PFSK-1 (cell line): ENCODE measurements at regions not wholly inside any gene's neighbourhood (a gene's known extent, or its start where the extent isn't known, plus 50 kb on each side); places are given as distances from the start of the nearest gene placed in this dataset.

ENCODE experiments used
- FOXP2 ChIP-seq: optimal IDR thresholded peaks from 2 replicates; pipeline ENCODE3; 2011; ENCODE audit warnings: borderline replicate concordance, control low read depth, inconsistent platforms; ENCODE audit not compliant: insufficient read depth; ENCODE audit errors: extremely low read length, extremely low read depth
- POLR2AphosphoS5 ChIP-seq: IDR thresholded peaks from 2 replicates; pipeline ENCODE4 v1.6.1; 2012; ENCODE audit warnings: low read depth, mild to moderate bottlenecking, control low read depth, low read length, moderate library complexity
- SIN3A ChIP-seq: IDR thresholded peaks from 2 replicates; pipeline ENCODE4 v1.6.1; 2012; ENCODE audit warnings: mild to moderate bottlenecking, low read length, moderate library complexity, borderline replicate concordance; ENCODE audit not compliant: insufficient read depth
- TAF1 ChIP-seq: IDR thresholded peaks from 2 replicates; pipeline ENCODE4 v1.6.1; 2012; ENCODE audit warnings: low read length, control low read depth, borderline replicate concordance; ENCODE audit not compliant: insufficient read depth
- TF ChIP-seq, protein P1 (sequence below), 2 experiments: IDR thresholded peaks; 2 replicates each; pipeline versions ENCODE4 v1.6.1 to v1.8.0; 2011 to 2012; ENCODE audit warnings: low read depth in 2 of 2, low read length in 2 of 2, control low read depth in 1 of 2, inconsistent platforms in 1 of 2, mild to moderate bottlenecking in 1 of 2, moderate library complexity in 1 of 2; ENCODE audit not compliant: insufficient read depth in 1 of 2

DNA sequence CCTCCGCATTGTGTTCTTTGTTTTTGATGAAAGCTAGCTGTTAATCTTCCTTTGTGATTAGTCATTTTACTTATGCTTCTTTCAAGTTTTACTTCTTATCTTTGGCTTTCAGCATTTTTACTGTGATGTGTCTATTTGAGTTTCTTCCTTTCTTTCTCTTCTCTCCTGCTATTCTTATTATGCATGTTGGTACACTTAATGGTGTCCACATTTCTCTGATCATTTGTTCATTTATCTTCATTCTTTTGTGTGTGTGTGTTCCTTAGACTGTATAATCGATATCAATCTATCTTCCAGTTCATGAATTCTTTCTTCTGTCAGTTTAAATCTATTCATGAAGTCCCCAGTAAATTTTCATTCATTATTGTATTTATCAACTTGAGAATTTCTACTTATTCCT lies 1650.3 kb downstream of the BRINP3 start:
- TF ChIP-seq SIN3A: no peak

DNA sequence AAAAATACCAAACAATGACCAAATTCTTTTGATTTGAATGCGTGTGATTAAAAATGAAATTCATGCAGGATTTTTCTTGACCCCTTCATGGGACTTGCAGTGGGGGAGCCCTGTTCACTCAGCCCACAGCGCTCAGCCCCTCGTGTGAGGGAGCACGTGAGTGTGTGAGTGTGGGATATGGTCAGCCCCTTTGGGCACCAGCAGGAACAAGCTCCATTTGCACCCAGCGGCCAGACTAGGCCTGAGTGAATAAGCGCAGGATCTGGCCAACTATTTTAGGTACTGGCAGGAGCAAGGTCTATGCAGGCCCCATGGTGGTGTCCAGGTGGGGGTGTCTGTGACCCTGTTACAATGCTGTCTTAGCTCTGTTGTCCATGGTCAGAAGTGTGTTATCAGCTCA lies 1631.2 kb downstream of the BRINP3 start:
- no peak for TF ChIP-seq FOXP2
- TF ChIP-seq, protein P1, sequence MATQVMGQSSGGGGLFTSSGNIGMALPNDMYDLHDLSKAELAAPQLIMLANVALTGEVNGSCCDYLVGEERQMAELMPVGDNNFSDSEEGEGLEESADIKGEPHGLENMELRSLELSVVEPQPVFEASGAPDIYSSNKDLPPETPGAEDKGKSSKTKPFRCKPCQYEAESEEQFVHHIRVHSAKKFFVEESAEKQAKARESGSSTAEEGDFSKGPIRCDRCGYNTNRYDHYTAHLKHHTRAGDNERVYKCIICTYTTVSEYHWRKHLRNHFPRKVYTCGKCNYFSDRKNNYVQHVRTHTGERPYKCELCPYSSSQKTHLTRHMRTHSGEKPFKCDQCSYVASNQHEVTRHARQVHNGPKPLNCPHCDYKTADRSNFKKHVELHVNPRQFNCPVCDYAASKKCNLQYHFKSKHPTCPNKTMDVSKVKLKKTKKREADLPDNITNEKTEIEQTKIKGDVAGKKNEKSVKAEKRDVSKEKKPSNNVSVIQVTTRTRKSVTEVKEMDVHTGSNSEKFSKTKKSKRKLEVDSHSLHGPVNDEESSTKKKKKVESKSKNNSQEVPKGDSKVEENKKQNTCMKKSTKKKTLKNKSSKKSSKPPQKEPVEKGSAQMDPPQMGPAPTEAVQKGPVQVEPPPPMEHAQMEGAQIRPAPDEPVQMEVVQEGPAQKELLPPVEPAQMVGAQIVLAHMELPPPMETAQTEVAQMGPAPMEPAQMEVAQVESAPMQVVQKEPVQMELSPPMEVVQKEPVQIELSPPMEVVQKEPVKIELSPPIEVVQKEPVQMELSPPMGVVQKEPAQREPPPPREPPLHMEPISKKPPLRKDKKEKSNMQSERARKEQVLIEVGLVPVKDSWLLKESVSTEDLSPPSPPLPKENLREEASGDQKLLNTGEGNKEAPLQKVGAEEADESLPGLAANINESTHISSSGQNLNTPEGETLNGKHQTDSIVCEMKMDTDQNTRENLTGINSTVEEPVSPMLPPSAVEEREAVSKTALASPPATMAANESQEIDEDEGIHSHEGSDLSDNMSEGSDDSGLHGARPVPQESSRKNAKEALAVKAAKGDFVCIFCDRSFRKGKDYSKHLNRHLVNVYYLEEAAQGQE (IDR thresholded peaks at IDR 0.05; ENCODE audit: insufficient read depth in 1 of 2, low read depth in 2 of 2, low read length in 2 of 2): no peak
- TF ChIP-seq TAF1: no peak
- TF ChIP-seq SIN3A: no peak
- no peak for TF ChIP-seq POLR2AphosphoS5

DNA sequence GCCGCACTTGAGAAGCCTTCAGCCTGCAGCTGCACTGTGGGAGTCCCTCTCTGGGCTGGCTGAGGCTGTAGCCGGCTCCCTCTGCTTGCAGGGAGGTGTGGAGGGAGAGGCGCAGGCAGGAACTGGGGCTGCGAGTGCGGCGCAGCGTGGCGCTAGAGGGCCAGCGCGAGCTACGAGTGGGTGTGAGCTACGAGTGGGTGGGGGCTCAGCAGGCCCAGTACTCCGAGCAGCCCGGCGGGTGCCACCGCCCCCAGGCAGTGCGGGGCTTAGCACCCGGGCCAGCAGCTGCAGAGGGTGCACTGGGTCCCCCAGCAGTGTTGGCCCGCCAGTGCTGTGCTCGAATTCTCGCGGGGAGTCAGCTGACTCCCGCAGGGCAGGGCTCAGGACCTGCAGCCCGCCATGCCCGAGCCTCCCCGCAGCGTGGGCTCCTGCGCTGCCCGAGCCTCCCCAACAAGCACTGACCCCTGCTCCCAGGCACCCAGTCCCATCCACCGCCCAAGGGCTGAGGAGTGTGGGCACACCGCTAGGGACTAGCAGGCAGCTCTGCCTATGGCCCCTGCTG lies 1620.1 kb downstream of the BRINP3 start:
- TF ChIP-seq, protein P1 (IDR thresholded peaks at IDR 0.05; ENCODE audit: insufficient read depth in 1 of 2, low read depth in 2 of 2, low read length in 2 of 2): no peak
- no peak for TF ChIP-seq TAF1

DNA sequence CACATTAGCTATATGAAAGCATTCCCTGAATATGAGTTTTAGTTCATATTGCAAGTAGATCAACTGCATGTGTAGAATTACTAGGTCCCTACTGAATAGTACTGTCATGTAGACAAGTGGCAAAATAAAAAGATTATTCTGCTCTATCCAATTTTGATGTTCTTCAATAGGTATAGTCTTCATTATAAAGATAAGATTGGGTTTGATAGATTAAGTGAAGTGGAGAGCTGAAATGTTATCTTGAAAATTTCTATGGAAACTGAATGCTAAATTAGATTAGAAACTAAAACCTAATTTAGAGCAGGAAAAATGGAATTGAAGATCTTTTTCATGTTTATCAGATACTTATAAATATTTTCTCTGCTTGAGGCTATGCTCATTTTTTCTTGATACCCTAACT lies 1610.0 kb downstream of the BRINP3 start:
- TF ChIP-seq SIN3A: no peak
- no peak for TF ChIP-seq FOXP2
- TF ChIP-seq TAF1: no peak

DNA sequence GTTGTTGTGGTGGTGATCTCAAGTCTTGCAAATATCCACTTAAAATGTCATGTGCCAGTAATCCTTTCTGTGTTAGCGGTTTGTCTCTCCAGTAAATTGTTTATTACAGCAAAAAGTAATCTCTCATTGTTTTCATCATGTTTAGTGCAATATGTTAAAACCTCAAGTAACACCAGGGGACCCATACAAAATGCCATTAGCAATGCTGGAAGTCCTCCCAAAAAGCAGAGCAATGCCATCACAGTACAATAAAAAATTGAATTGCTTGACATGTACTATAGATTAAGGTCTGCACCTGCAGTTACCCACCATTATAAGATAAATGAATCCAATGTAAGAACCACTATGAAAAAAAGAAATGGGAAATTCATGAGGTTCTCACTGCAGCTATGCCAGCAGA lies 1606.5 kb downstream of the BRINP3 start:
- TF ChIP-seq SIN3A: no peak
- no peak for TF ChIP-seq POLR2AphosphoS5
- TF ChIP-seq FOXP2: no peak
- TF ChIP-seq TAF1: no peak
- TF ChIP-seq, protein P1 (IDR thresholded peaks at IDR 0.05; ENCODE audit: insufficient read depth in 1 of 2, low read depth in 2 of 2, low read length in 2 of 2): no peak

DNA sequence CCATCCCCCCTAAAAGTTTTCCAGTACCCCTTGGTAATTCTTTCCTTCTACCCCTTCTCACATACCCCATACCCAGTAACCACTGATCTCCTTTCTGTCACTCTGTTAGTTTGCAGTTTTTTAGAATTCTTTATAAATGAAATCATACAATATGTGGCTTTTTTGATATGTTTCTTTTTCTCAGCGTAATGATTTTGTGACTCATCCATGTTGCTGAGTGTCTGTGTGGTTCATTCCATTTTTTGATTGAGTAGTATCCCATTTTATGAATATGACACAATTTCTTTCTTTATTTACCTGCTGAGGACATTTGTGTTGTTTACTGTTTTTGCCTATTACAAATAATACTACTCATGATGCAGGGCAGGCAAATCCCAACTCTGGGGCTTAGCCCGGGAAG lies 1605.3 kb downstream of the BRINP3 start:
- no peak for TF ChIP-seq SIN3A
- TF ChIP-seq POLR2AphosphoS5: no peak
- TF ChIP-seq FOXP2: no peak
- TF ChIP-seq, protein P1 (IDR thresholded peaks at IDR 0.05; ENCODE audit: insufficient read depth in 1 of 2, low read depth in 2 of 2, low read length in 2 of 2): no peak
- no peak for TF ChIP-seq TAF1
